Esophagus squamous epithelium (tissue), 5 donors: ENCODE measurements at regions not wholly inside any gene's neighbourhood (a gene's known extent, or its start where the extent isn't known, plus 50 kb on each side); places are given as distances from the start of the nearest gene placed in this dataset.
"Not testable (repeated sequence)": the region's sequence is repeated elsewhere in the genome, so short reads cannot be mapped to it uniquely, and the experiment has no call there.

ENCODE experiments used
- DNase-seq: peaks from one replicate; lab custom pipeline; 2025; lab: John Stamatoyannopoulos, UW
- H3K27ac ChIP-seq, 4 donors: fragments of 200-600 bp; sonication (generic); one replicate each; pipeline ENCODE4 v1.5.1; 2016 to 2019; ENCODE audit warnings: mild to moderate bottlenecking in 1 of 4
- H3K27me3 ChIP-seq, 4 donors: fragments of 200-600 bp; sonication (generic); 1 replicate in 3 of 4; 2 replicates in 1 of 4; pipeline versions ENCODE4 v1.5.1 to v1.6.0; 2017 to 2021; ENCODE audit warnings: antibody characterized with exemption in 1 of 4
- H3K36me3 ChIP-seq, 3 donors: fragments of 200-600 bp; sonication (generic); one replicate each; pipeline ENCODE4 v1.5.1; 2016 to 2019
- H3K4me1 ChIP-seq, 3 donors: fragments of 200-600 bp; sonication (generic); one replicate each; pipeline ENCODE4 v1.5.1; 2017 to 2019
- H3K4me3 ChIP-seq, 4 donors: fragments of 200-600 bp; sonication (generic); 1 replicate in 3 of 4; 2 replicates in 1 of 4; pipeline ENCODE4 v1.5.1; 2016 to 2019; ENCODE audit warnings: mild to moderate bottlenecking in 2 of 4, moderate library complexity in 1 of 4
- H3K9me3 ChIP-seq, 3 donors: fragments of 200-600 bp; sonication (generic); one replicate each; pipeline ENCODE4 v1.5.1; 2016 to 2019
- POLR2A ChIP-seq, 4 donors: fragments of 450-650 bp; IDR thresholded peaks; one replicate each; pipeline ENCODE4 v1.6.1; 2017; ENCODE audit warnings: antibody characterized with exemption in 4 of 4, mild to moderate bottlenecking in 4 of 4, moderate library complexity in 3 of 4
- WGBS, 2 donors: methylation state at CpG; one replicate each; pipeline ENCODE4 v1.1.5; 2018; 5-methylcytosine and 5-hydroxymethylcytosine counted together
- intact Hi-C: fragments of 100-400 bp; cut with DNase I; formaldehyde crosslinking; loops from one replicate; pipeline ENCODE4 v1.15.0; 2022
- TF ChIP-seq, protein P1 (sequence below), 6 experiments: fragments of 450-650 bp in 4 of 6; fragments of 200-600 bp in 2 of 6; sonication (generic) in 2 of 6; IDR thresholded peaks; one replicate each; pipeline ENCODE4 v1.5.1; 2016 to 2019; ENCODE audit warnings: antibody characterized with exemption in 6 of 6, mild to moderate bottlenecking in 4 of 6, moderate library complexity in 4 of 6
- donor health status: DM: yes; HTN: yes; CAD: no.

- WGBS, 2 donors: 72 to 87% methylated on average over 2 of the region's 2 CpGs
- no peak for TF ChIP-seq POLR2A (IDR thresholded peaks at IDR 0.05)
- Histone ChIP-seq H3K4me1 (no peaks in the 10 kb centered on the region), H3K9me3 (no peaks in the 10 kb centered on the region), H3K27ac (no peak overlapping the region), H3K36me3 (no peaks in the 10 kb centered on the region), H3K27me3 (no peaks in the 10 kb centered on the region), H3K4me3 (no peak overlapping the region)
- DNase-seq: no peak
- intact Hi-C loops: no loop called here
Measured at GRCh38 chr3:147257944-147258343, 148.4 kb downstream of the ZIC4 start.

- intact Hi-C loops: no loop called here
- 52 to 58% methylated on average over 2 of the region's 2 CpGs for WGBS, 2 donors
- no peaks in the 10 kb centered on the region for H3K27me3 ChIP-seq
Measured at GRCh38 chr3:147256739-147257138, 149.6 kb downstream of the ZIC4 start.

GRCh38 chr3:147246906-147247305 lies 159.4 kb downstream of the ZIC4 start:
- TF ChIP-seq POLR2A (IDR thresholded peaks at IDR 0.05): no peak
- TF ChIP-seq, protein P1, sequence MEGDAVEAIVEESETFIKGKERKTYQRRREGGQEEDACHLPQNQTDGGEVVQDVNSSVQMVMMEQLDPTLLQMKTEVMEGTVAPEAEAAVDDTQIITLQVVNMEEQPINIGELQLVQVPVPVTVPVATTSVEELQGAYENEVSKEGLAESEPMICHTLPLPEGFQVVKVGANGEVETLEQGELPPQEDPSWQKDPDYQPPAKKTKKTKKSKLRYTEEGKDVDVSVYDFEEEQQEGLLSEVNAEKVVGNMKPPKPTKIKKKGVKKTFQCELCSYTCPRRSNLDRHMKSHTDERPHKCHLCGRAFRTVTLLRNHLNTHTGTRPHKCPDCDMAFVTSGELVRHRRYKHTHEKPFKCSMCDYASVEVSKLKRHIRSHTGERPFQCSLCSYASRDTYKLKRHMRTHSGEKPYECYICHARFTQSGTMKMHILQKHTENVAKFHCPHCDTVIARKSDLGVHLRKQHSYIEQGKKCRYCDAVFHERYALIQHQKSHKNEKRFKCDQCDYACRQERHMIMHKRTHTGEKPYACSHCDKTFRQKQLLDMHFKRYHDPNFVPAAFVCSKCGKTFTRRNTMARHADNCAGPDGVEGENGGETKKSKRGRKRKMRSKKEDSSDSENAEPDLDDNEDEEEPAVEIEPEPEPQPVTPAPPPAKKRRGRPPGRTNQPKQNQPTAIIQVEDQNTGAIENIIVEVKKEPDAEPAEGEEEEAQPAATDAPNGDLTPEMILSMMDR (IDR thresholded peaks at IDR 0.05): no peak
- intact Hi-C loops: no loop called here
- no peak overlapping the region for H3K4me3 ChIP-seq
- no peak overlapping the region for H3K27ac ChIP-seq
- no peaks in the 10 kb centered on the region for H3K9me3 ChIP-seq
- H3K36me3 ChIP-seq: no peaks in the 10 kb centered on the region
- 71 to 73% methylated on average over 4 of the region's 4 CpGs for WGBS, 2 donors
- DNase-seq: no peak
- H3K4me1 ChIP-seq: no peaks in the 10 kb centered on the region
- no peaks in the 10 kb centered on the region for H3K27me3 ChIP-seq

More at GRCh38 chr3:147256739-147257138, 149.6 kb downstream of the ZIC4 start:
- no peaks in the 10 kb centered on the region for H3K36me3 ChIP-seq
- TF ChIP-seq, protein P1 (IDR thresholded peaks at IDR 0.05): no peak
- no peak for TF ChIP-seq POLR2A (IDR thresholded peaks at IDR 0.05)
- H3K27ac ChIP-seq: no peak overlapping the region
- no peaks in the 10 kb centered on the region for H3K9me3 ChIP-seq
- no peaks in the 10 kb centered on the region for H3K4me1 ChIP-seq
- H3K4me3 ChIP-seq: no peak overlapping the region
- no peak for DNase-seq

GRCh38 chr3:147245638-147246037 lies 160.7 kb downstream of the ZIC4 start:
- H3K4me1 ChIP-seq, H3K36me3 ChIP-seq, H3K27ac ChIP-seq, intact Hi-C loops, DNase-seq, H3K9me3 ChIP-seq, H3K27me3 ChIP-seq, H3K4me3 ChIP-seq: not testable (repeated sequence)
- 50 to 96% methylated on average over 1 to 5 of the region's 34 CpGs for WGBS, 2 donors

GRCh38 chr3:147245022-147245421 lies 161.3 kb downstream of the ZIC4 start:
- WGBS, 2 donors: 83 to 92% methylated on average over 2 to 9 of the region's 10 CpGs
- H3K36me3 ChIP-seq, intact Hi-C loops, H3K4me1 ChIP-seq, H3K4me3 ChIP-seq, DNase-seq, H3K9me3 ChIP-seq, H3K27ac ChIP-seq, H3K27me3 ChIP-seq: not testable (repeated sequence)

DNA sequence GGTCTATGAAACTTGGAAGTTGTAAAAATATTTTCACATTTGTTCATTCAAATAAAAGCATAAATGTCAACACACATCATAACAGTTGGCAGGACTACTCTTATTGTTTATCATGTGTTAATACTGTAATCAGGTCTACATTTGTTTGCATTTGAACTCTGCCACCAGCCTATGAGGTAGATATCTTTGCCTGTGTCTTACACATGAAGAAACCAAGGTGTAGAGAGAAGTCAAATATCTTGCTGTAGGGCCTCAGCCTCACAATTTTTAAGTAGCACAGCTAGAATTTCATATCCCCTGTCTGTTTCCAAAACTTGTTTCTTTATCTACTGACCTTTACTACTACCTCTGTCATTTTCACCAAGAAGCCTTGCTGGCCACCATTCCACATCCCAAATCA lies 161.9 kb downstream of the ZIC4 start:
- no peak for DNase-seq
- no peak overlapping the region for H3K4me3 ChIP-seq
- no peaks in the 10 kb centered on the region for H3K36me3 ChIP-seq
- H3K9me3 ChIP-seq: no peaks in the 10 kb centered on the region
- TF ChIP-seq POLR2A (IDR thresholded peaks at IDR 0.05): no peak
- TF ChIP-seq, protein P1 (IDR thresholded peaks at IDR 0.05): no peak
- no peaks in the 10 kb centered on the region for H3K27me3 ChIP-seq
- intact Hi-C loops: no loop called here
- H3K4me1 ChIP-seq: no peaks in the 10 kb centered on the region
- no peak overlapping the region for H3K27ac ChIP-seq

- DNase-seq: no peak
- no peak overlapping the region for H3K4me3 ChIP-seq
- intact Hi-C loops: no loop called here
Measured at GRCh38 chr3:147240581-147240980, 165.8 kb downstream of the ZIC4 start.

More at GRCh38 chr3:147240581-147240980, 165.8 kb downstream of the ZIC4 start:
- WGBS, 2 donors: 70 to 76% methylated on average over 1 of the region's 1 CpG
- no peak overlapping the region for H3K27ac ChIP-seq
- H3K27me3 ChIP-seq: no peaks in the 10 kb centered on the region
- H3K4me1 ChIP-seq: no peaks in the 10 kb centered on the region
- H3K36me3 ChIP-seq: no peaks in the 10 kb centered on the region
- no peaks in the 10 kb centered on the region for H3K9me3 ChIP-seq
- TF ChIP-seq, protein P1 (IDR thresholded peaks at IDR 0.05): no peak
- no peak for TF ChIP-seq POLR2A (IDR thresholded peaks at IDR 0.05)
